Retina (tissue), 1 donor: ENCODE measurements at regions not wholly inside any gene's neighbourhood (a gene's known extent, or its start where the extent isn't known, plus 50 kb on each side); places are given as distances from the start of the nearest gene placed in this dataset.
"Not testable (repeated sequence)": the region's sequence is repeated elsewhere in the genome, so short reads cannot be mapped to it uniquely, and the experiment has no call there.

Experiments
- DNase-seq: peaks from one replicate; pipeline ENCODE4 v3.0.0-alpha.2; 2016

DNA sequence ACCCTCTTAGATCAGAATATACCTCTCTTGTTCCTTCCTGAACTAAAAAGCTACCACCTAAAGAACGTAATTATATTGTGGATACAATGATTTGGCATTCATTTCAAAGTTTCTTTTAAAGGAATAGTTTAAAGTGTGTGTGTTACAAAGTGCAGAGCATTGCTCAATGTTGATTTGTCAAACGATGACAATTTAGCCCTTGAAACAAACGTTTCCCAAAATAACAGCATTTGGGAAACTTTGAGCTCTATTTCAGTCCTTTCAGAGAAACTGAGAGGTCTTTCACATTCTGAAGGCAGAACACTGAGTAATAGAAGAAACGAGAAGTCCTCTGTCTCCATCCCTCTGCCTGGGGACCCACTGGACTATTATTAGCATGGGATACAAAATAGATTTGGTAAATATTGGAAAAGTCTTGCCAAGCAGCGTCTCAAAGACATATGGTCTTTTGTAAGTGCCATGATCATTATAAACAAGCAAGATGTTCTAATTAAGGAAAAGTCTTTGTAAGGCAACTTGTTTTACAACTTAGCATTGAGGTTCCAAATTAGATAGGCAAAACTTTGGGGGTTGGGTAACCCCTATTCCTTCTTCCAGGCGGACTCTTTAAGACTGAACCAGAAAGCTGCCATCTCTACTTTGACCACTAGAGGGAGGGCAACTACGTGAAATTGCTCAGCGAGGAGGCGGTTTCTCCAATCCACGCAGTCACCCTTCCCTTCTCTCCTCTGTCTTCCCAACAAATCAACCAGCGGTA is 208.8 kb downstream of the RNF144B start:
- peak; percentile 81 for DNase-seq

DNA sequence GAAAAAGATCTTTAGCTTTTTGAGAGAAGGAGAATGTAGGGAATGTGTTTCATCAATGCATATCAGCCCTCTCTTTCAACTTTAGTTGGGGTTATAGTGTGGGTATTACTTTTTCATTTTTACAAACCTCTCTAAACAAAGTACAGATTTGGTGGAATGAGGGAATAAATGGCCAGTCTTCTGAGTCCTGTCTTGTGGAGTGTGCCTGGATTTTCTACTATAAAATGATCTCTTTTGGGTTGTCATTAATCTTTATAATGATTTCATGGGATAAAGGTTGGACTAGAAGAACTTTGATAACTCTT is 209.3 kb downstream of the RNF144B start:
- no peak for DNase-seq

- DNase-seq = no peak
Measured at GRCh38 chr6:18598551-18599264, 211.6 kb downstream of the RNF144B start.

DNA sequence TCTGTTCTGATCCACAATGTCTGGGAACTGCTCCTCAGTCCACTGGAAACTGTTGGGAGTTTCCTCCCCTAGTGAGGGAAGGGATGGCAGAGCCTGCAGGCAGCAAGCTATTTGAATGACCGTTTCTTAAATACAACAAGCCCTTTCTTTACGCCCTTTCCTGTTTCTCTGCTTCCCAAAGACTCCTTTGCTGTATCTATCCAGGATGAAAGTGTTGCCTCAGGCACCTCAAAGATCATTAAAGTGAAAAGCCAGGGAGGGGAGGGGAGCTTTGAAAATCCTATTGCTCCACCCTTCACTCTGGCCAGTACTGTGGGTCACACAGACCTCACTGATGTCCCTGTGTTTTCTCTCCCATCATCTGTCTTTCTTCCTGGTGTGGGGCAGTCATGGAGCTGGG is 213.1 kb downstream of the RNF144B start:
- no peak for DNase-seq

- peak; percentile 47 for DNase-seq
Measured at GRCh38 chr6:18601516-18602020, 214.4 kb downstream of the RNF144B start.

DNA sequence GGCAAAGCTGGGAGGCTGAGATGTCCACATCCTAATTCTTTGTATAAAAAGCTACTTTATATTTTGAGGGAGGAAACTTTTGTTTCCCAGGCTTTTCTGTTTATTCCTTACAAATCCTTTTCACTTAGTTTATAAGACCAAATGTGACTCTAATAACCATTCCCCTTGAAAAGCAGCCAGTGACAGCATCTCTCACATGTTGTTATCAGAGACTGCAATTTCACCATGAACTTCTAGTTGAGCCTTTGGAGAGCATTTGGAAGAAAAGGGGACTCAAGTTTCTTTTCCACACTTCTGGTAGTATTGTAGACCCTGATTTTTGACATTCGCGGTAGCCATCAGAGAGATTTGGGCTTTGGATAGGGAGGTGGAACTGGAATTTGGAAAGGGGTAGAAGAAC is 215.8 kb downstream of the RNF144B start:
- no peak for DNase-seq

DNA sequence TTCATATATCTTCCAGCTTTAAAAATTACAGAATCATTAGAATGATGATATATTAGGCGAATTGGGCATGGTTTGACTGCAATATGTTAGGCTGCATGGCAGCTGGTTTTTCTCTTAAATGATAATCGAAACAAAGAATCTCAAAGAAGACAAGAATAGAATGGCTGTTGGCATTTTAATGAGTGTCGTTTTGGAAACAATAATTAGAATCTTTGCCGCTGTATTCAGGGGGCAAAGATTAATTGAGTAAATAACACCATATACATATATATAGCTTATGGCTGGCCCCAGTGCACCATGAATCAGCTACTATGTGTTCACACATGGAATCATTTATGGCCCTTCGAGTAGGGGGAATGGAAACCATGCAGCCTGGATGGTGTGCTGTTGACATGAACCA is 216.2 kb downstream of the RNF144B start:
- DNase-seq = no peak

DNA sequence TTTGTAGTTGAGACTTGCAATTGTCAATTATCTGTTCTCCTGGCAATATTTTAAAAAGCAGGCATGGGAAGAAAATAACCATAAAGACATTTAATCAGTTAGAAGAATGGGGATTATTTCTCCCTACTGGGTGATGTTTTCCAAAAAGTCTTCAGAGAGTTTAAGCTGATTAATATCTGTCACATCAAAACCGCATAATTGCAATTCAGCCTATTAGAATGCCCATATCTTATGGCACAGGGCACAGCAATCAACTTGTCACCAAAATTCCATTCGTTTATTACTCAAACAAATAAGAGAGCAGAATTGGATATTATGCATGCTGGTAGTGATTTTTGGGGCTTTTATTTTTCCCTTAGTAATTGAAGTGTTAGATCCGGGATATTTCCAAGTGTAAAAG is 218.7 kb downstream of the RNF144B start:
- no peak for DNase-seq

- no peak for DNase-seq
Measured at GRCh38 chr6:18609715-18610114, 222.6 kb downstream of the RNF144B start.

DNA sequence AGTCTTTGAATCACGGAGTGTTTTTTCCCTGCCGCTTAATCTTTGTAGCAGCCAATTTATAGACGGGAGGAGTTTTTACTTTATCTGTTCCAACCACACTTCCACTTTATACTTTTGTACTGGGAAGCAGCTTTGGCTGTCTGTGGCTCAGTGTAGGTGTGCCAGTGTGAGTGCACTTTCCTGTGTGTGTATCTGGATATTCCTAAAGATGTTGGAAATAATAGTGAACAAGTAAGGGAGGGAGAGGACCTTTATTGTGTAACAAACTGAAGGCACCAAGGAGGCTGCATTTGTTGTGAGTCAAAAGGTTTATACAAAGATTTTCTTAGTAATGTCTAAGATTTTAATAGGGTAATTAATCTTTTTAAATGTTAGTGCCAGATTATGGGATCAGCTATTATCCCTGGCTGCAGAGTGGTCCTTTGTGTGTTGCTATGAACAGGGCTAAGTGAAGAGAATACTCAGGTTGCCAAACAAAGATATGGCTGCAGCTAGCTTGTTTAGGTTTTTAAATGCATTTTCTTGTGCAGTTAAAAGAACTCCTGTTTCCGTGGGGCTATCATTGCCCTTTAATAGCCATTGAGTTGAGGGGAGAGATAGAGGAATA is 226.3 kb downstream of the RNF144B start:
- DNase-seq = no peak

DNA sequence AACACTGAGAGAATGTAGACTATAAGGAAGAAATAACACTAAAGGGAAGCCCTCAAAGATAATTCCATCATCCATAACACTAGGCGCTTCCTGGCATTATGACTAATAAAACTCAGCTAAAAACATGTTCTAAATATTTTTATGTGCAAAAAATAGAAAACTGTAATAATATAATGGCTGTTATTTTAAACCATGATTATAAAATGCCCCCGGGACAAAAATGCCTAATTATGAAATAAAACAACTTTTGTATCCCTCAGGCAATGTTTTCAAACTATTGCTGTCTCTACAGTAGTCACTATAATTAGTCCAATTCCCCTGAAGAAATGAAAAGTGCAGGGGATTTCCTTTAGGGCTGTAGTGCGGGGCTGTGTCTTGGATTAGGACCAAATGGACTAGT is 242.4 kb downstream of the RNF144B start:
- DNase-seq = no peak

GRCh38 chr6:18632670-18633410 is 245.7 kb downstream of the RNF144B start:
- DNase-seq = no peak

GRCh38 chr6:18634912-18635311 is 247.8 kb downstream of the RNF144B start:
- no peak for DNase-seq

DNA sequence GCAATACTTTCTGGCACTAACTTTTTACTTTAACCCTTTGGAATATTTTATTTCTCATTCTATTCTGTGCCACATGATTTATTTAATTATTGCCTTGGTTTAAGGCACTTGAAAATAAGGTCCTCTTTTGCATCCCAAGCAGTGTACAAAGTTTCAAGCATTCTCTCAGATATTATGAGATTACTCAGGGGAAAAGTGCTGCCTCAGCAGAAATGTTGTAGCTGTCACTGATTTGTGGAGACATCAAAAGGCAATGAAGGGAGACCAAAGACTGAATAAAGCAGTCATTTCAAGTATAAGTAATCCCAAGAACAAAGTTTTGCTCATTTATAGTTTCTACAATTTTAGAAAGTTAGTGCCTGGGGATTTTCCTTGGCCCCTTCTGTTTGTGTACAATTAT is 253.0 kb downstream of the RNF144B start:
- DNase-seq = no peak

- no peak for DNase-seq
Measured at GRCh38 chr6:18640754-18641153, 253.6 kb downstream of the RNF144B start.

GRCh38 chr6:18654821-18655220 is 267.7 kb downstream of the RNF144B start:
- DNase-seq = no peak

- no peak for DNase-seq
Measured at GRCh38 chr6:18656506-18656905, 269.4 kb downstream of the RNF144B start.

DNA sequence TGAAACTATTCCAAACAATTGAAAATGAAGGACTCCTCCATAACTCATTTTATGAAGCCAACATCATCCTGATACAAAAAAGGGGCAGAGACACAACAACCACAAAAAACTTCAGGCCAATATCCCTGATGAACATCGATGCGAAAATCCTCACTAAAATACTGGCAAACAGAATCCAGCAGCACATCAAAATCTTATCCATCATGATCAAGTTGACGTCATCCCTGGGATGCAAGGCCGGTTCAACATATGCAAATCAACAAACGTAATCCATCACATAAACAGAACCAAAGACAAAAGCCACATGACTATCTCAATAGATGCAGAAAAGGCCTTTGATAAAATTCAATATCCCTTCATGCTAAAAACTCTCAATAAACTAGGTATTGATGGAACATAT is 272.8 kb downstream of the RNF144B start:
- DNase-seq = not testable (repeated sequence)

DNA sequence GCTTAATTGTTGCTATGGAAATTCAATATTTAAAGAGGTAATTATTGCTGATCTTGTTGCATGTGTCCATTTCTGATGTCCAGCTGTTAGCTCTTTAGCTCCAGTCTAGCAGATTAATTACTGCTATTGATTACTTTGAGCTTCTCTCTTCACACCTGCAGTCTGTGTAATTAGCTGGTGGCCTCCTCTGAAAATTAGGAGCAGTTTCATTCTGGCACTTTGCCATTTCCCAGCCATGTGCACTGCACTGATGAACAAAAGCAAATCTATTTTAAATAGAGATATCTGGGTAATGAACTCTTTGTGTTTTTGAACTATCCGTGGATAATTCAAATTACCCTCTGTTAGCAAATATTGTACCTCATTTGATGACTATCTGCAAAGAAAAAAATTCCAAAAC is 275.9 kb downstream of the RNF144B start:
- no peak for DNase-seq

- no peak for DNase-seq
Measured at GRCh38 chr6:18664401-18664800, 277.3 kb downstream of the RNF144B start.

GRCh38 chr6:18667612-18668011 is 280.5 kb downstream of the RNF144B start:
- no peak for DNase-seq

DNA sequence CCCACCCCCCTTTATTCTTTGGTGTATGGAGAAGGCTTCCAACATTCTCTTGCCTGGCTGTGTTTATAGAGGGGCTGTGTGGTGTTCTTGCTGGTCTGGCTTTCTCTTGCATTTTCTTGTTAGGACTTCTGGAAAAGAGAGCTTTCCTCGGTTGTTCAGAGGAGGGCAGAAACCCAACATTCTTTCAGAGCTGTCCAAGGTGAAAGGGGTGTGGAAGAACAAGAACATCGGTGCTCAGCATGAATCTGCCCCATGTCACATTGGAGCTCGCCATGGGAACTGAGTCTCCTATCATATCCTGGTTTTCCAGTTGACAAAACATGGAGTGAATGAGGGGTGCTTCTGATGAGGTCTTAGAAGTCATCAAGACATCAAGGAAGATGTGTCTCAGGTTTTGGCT is 281.8 kb downstream of the RNF144B start:
- DNase-seq = peak; percentile 9

GRCh38 chr6:18672852-18673251 is 285.7 kb downstream of the RNF144B start:
- no peak for DNase-seq
